ENCODE measurements at regions not wholly inside any gene's neighbourhood (a gene's known extent, or its start where the extent isn't known, plus 50 kb on each side); places are given as distances from the start of the nearest gene placed in this dataset.

GRCh38 chr5:128913551-128913950 is 51.7 kb upstream of the SLC27A6 start:
- H3K36me3 ChIP-seq (ENCODE audit: control insufficient read depth in 2 of 2, insufficient read depth in 2 of 2, low read length in 1 of 2): no peaks in the 10 kb centered on the region
- H3K4me1 ChIP-seq (ENCODE audit: control insufficient read depth in 2 of 2, insufficient read depth in 2 of 2, low read length in 1 of 2): no peaks in the 10 kb centered on the region
- H3K27ac ChIP-seq (ENCODE audit: low read depth in 2 of 2, low read length in 1 of 2): no peak overlapping the region
- no peak overlapping the region for H3K4me3 ChIP-seq (ENCODE audit: low read depth in 1 of 2, low read length in 2 of 2)
- no peaks in the 10 kb centered on the region for H3K9me3 ChIP-seq (ENCODE audit: control insufficient read depth in 2 of 2, insufficient read depth in 1 of 2, low read depth in 1 of 2, low read length in 1 of 2)
- H3K27me3 ChIP-seq (ENCODE audit: control insufficient read depth in 1 of 2, insufficient read depth in 2 of 2, low read length in 2 of 2): no peaks in the 10 kb centered on the region
- 83 to 86% methylated on average over 1 of the region's 1 CpG for WGBS, 2 donors
